SIG-M5 (cell line): ENCODE measurements at regions not wholly inside any gene's neighbourhood (a gene's known extent, or its start where the extent isn't known, plus 50 kb on each side); places are given as distances from the start of the nearest gene placed in this dataset.
"Not testable (repeated sequence)": the region's sequence is repeated elsewhere in the genome, so short reads cannot be mapped to it uniquely, and the experiment has no call there.

Source experiments
- DNase-seq: peaks from one replicate; lab custom pipeline; 2025; lab: John Stamatoyannopoulos, UW

DNA sequence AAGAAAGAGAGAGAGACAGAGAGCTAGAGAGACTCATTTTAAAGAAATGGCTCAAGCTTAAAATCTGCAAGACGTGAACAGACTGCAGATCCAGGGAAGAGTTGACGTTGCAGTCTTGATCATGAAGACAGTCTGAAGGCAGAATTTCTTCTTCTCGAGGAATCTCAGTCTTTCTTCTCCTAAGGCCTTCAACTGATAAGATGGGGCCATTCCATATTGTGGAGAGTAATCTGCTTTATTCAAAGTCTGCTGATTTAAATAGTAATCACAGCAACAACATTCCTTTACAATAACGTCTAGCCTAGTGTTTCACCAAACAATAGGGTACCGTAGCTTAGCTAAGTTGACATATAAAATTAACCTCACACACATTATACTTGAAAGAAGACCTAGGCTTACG is 208.4 kb upstream of the ADAMTS3 start:
- DNase-seq, result no peak

DNA sequence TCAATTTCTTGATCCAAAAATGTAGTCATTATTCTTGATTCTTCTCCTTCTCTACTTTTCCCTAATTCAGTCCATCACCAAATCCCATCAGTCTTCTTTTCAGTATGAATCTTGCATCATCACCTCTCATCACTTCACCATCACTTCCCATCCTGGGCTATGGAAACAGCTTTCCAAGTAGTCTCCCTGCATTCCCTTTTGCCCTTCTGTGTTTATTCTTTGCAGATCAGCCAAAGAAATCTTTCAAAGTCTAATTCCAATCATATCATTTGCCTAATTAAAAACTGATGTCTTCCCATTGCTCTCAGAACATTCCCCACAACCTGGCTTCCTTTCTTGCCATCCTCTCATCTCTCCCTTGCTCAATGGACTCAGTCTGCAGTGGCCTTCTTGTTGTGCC is 201.7 kb upstream of the ADAMTS3 start:
- DNase-seq, result no peak

DNA sequence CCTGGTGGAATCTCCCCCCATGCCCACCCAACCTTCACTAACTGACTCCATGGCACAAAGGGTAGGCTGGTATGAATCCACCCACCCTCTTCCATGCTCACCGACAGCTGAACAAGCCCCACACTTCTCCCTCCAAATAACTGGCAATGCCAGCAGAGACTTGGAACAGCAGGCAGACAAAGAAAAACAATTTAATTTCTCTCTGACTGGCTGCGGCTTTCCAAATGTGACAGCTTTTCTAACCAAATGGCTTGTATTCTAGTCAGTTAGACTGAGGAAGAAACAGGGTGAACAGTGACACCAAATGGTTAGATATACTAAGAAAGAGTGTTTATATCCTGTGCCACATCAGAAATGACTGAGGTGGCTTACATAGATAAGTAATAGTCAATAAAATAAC is 199.3 kb upstream of the ADAMTS3 start:
- no peak for DNase-seq

DNA sequence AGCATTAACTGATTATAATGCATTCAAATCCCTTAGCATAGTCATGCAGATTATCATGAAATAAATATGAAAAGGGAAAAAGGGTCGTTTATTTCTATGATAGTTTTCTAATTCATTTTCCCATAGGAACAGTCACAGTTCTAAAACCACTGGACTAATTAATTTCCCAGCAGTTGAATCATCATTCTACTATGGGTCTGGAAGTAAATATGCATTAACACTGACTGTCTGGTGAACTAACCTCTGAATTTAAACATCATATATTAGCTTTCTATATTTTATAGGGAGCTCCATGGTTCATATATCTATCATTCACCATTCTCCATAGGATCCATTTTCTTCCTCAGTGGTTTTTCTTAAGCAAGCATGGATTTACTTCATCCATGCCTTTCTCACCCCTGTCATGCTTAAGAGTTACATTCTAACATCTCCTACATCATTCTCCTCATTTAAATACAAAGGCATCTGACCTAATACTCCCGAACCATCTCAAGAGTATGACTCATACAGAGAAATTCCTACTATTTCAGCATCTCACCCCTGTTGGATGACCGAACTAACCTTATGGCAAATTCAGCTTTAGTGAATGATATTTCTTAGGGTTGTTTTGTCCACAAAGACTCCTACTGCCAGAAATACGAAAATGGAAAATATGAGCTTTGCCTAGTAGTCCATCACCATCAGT is 198.7 kb upstream of the ADAMTS3 start:
- DNase-seq, result no peak

- not testable (repeated sequence) for DNase-seq
Observed at GRCh38 chr4:72765788-72766187, 196.8 kb upstream of the ADAMTS3 start.

DNA sequence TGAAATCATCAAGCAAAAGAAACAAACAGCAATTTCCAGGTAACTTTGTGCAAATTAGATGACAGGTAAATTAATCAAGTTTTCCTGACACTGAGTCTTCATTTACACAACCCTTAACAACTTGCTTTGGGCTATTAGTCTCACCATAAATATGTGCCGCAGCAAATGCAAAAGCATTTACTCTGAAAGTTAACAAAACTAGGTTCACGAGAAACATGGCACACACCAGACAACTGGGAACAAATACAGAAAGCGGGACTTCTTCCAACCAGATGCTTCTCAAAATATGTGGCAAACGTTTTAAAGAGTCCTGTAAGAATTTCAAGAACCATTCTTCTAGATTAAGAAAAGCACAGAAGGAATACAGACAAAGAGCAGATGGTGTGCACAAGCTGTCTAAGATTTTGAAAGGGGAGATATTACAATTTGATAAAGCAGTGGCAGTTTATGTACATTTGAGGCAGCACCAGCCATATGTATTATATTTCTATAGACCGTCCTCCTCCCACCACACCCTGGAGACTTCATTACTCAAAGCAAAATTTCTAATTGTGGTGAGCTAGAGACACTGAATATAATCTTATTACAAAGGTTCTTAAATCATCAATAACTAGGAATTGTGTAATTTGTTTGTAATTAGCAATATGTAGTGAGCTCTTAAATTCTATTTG is 192.5 kb upstream of the ADAMTS3 start:
- no peak for DNase-seq

- not testable (repeated sequence) for DNase-seq
Observed at GRCh38 chr4:72753414-72753813, 184.4 kb upstream of the ADAMTS3 start.

DNA sequence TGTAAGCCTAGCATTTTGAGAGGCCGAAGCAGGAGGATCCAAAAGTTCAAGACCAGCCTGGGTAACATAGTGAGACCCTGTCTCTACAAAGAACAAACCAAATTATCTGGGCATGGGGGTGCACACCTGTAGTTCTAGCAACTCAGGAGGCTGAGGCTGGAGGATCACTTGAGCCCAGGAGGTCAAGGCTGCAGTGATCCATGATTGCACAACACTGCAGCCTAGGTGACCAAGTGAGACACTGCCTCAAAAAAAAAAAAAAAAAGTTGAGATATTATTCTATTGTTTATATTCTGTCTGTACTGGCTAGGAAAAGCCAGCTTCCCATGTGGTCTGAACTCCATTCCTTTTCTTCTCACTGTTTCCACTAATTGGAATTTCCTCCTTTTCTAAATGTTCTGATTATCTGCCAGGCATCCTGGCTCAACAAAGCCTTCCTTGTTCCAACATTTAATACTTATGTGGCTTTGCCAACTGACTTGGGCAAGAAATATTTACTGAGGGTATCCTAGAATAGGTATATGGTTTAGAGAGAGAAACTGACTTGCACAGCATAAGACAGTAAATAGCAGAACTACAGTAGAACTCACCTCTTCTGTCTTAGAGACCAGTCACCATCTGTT is 175.2 kb upstream of the ADAMTS3 start:
- no peak for DNase-seq

DNA sequence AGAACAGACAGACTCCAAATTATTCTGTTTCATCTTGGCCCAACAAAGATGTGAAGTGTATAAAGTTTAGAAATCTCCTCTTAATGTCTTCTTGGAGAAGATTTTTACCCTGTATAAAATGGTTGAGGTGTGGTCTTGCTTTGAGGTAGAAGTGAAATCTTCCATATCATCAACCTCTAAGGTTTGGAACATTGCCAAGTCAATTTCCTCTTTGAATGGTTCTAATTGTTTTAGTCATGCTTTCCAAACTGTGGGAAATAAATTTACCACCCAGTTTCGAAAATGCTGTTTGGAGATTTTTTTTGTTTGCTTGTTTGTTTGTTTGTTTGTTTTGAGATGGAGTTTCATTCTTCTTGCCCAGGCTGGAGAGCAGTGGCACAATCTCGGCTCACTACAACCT is 174.1 kb upstream of the ADAMTS3 start:
- no peak for DNase-seq

- no peak for DNase-seq
Observed at GRCh38 chr4:72715299-72715698, 146.3 kb upstream of the ADAMTS3 start.

GRCh38 chr4:72714482-72715279 is 145.7 kb upstream of the ADAMTS3 start:
- DNase-seq, result no peak

DNA sequence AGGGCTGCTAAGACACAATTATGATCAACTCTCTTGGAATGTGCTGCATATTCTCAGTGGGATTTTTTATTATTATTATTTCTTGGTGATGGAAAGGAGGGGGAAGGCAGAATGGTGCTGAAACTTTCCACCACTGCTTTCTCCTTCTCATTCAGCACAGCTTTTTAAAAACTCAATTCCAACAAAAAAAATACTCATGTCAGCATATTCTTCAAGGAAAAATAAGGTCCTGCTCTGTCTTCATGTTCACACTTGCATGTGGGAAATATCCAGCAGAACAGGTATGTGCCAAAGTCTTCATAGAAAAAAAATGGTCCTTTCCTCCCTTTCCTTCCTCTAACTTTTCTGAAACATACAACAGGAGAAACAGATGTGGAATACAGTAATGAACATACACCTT is 144.0 kb upstream of the ADAMTS3 start:
- DNase-seq, result no peak

DNA sequence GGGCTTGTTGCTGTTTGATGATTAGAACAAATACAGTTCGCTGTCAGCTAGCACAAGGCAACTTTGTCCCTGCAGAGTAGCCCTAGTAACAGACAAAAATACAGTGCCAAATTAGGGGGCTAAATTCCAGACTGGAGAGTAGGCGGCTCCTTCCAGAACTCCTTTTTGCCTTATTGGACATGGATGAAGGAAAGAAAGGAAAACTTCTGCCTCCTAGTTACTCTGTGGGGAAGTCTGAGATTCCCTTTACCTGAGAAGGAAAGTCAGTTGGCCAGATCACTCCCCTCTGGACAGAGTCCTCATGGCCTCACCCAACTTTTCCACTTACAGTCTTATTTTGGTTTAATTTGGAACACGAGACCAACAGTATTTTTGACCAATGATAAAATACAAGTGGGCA is 140.5 kb upstream of the ADAMTS3 start:
- no peak for DNase-seq

GRCh38 chr4:72706684-72707083 is 137.7 kb upstream of the ADAMTS3 start:
- DNase-seq, result no peak

DNA sequence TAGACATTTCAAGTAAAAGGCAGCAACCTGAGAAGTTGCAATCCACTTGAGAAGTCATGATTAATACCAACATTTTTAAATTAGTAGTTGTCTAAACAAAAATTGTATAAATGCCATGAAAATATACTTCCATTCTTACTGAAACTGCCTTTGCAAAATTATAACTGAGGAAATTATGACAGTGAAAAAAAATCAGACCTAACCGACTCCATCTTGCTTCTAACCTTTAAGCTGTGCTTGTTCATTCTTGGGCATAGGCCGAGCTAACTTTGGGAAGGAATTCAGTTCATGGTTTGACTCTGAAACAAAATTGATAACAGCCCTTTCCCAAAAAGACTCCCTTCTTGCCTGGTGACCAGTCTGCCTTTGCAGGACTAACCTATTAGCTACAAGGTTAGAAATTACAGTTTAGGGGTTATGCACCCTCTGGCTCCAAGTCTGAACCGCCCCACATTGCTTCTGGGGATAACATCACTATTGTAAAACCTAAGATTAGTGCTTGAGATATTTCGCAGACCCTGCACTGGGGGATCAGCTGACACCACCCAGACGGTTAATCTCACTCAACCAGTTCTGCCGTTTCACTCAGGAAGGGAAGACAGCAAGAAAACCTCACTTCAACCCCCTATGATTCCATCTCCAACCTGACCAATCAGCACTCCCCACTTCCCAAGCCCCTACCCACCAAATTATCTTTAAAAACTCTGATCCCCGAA is 136.1 kb upstream of the ADAMTS3 start:
- DNase-seq, result not testable (repeated sequence)

DNA sequence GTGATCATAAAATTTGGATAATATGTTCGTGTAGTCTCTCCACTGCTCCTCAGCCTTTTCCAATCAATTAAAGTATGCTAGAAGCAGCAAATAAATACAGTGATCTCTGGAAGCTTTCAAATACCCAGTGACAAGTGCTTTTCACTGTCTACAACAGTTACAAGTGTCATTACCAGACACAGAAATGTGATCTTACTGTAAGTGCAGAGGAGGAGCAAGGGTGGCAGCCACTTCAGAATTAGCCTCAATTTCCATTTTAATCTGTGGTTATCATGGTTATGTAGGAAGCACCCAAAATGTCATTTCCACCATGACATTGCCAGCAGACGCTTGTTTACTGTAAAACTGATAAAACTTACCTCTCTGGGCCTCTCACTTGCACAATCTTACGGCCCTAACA is 133.9 kb upstream of the ADAMTS3 start:
- no peak for DNase-seq

- DNase-seq, result no peak
Observed at GRCh38 chr4:72701987-72702819, 133.2 kb upstream of the ADAMTS3 start.

GRCh38 chr4:72690771-72691170 is 121.8 kb upstream of the ADAMTS3 start:
- DNase-seq, result no peak

DNA sequence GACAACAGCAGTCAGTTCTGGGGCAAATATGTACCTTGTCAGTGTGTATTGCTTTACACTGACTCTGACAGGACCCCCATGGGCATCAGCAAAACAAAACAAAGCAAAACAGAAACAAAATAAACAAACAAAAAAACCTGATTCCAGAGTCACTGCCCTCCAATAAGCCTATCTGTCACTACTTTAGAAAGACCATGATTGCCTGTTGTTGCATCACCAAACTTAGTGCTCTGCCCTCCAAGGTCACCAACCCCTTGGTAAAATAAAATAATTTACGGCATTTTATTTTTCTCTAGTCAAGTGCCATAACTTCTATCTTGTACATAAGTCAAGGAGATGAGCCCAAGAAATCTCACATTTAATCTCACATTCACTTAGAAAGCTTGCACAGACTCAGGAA is 120.9 kb upstream of the ADAMTS3 start:
- DNase-seq, result no peak

GRCh38 chr4:72686390-72686789 is 117.4 kb upstream of the ADAMTS3 start:
- DNase-seq, result not testable (repeated sequence)

DNA sequence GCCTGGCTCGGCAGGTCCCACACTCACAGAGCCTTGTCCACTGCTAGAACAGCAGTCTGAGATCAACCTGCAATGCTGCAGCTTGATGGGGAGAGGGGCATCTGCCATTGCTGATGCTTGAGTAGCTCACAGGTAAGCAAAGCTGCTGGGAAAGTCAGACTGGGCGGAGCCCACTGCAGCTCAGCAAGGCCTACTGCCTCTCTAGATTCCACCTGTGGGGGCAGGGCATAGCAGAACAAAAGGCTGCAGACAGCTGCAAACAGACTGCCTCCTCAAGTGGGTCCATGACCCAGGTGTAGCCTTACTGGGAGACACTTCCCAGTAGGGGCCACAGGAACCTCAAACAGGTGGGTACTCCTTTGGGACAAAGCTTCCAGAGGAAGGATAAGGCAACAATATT is 110.6 kb upstream of the ADAMTS3 start:
- no peak for DNase-seq
